ENCODE measurements at regions not wholly inside any gene's neighbourhood (a gene's known extent, or its start where the extent isn't known, plus 50 kb on each side); places are given as distances from the start of the nearest gene placed in this dataset.

GRCh38 chr9:113701774-113702755, 174.0 kb upstream of the ZNF618 start:
- peaks cover 9 to 13% of the 10 kb centered on the region in 2 donors for H3K27me3 Mint-ChIP-seq
- ChIA-PET POLR2A (ENCODE audit: partially characterized antibody) (no interaction called here), CTCF (ENCODE audit: partially characterized antibody) (no interaction called here)
- H3K4me3 Mint-ChIP-seq = no peak overlapping the region
- peaks cover 0 to 3% of the 10 kb centered on the region in 2 donors for H3K36me3 Mint-ChIP-seq
- Histone ChIP-seq H3K27me3 (ENCODE audit: insufficient read depth, low read length) (no peaks in the 10 kb centered on the region), H3K4me3 (ENCODE audit: low read length in 2 of 2) (no peak overlapping the region), H3K9me3 (ENCODE audit: control insufficient read depth in 1 of 2, low read length in 2 of 2) (no peaks in the 10 kb centered on the region), H3K4me1 (ENCODE audit: insufficient read depth, low read length) (no peaks in the 10 kb centered on the region), H3K27ac (ENCODE audit: low read depth, low read length) (no peak overlapping the region), H3K36me3 (ENCODE audit: insufficient read depth, low read length) (no peaks in the 10 kb centered on the region)
- peaks cover 0 to 6% (median 0%) of the 10 kb centered on the region in 4 donors for H3K4me1 Mint-ChIP-seq
- peaks cover 0 to 14% (median 0%) of the 10 kb centered on the region in 8 donors for H3K9me3 Mint-ChIP-seq
- H3K27ac Mint-ChIP-seq = no peak overlapping the region
- intact Hi-C loops (cut with micrococcal nuclease) = no loop called here
- no peak for DNase-seq

GRCh38 chr9:113705306-113705927, 170.7 kb upstream of the ZNF618 start:
- ChIA-PET CTCF (ENCODE audit: partially characterized antibody) (no interaction called here), POLR2A (ENCODE audit: partially characterized antibody) (interaction anchor here (0.5 kb wide), 1 partner anchor 1190 kb away, joined by 3 read pairs; no protein-coding TSS in a partner anchor)
- no peak for DNase-seq
- Histone ChIP-seq H3K27ac (ENCODE audit: low read depth, low read length) (no peak overlapping the region), H3K27me3 (ENCODE audit: insufficient read depth, low read length) (no peaks in the 10 kb centered on the region), H3K9me3 (ENCODE audit: control insufficient read depth in 1 of 2, low read length in 2 of 2) (no peaks in the 10 kb centered on the region), H3K36me3 (ENCODE audit: insufficient read depth, low read length) (no peaks in the 10 kb centered on the region), H3K4me1 (ENCODE audit: insufficient read depth, low read length) (no peaks in the 10 kb centered on the region), H3K4me3 (ENCODE audit: low read length in 2 of 2) (no peak overlapping the region)
- Mint-ChIP-seq H3K4me1 (no peaks in the 10 kb centered on the region), H3K27ac (no peak overlapping the region), H3K36me3 (no peaks in the 10 kb centered on the region), H3K27me3 (peaks cover 2 to 12% of the 10 kb centered on the region in 2 donors), H3K9me3 (peaks cover 0 to 19% (median 0%) of the 10 kb centered on the region in 8 donors), H3K4me3 (no peak overlapping the region)
- intact Hi-C loops (cut with micrococcal nuclease) = no loop called here

GRCh38 chr9:113705928-113706519, 170.1 kb upstream of the ZNF618 start:
- Histone ChIP-seq H3K4me1 (ENCODE audit: insufficient read depth, low read length) (no peaks in the 10 kb centered on the region), H3K4me3 (ENCODE audit: low read length in 2 of 2) (no peak overlapping the region), H3K27ac (ENCODE audit: low read depth, low read length) (no peak overlapping the region), H3K27me3 (ENCODE audit: insufficient read depth, low read length) (no peaks in the 10 kb centered on the region), H3K36me3 (ENCODE audit: insufficient read depth, low read length) (no peaks in the 10 kb centered on the region), H3K9me3 (ENCODE audit: control insufficient read depth in 1 of 2, low read length in 2 of 2) (no peaks in the 10 kb centered on the region)
- Mint-ChIP-seq H3K4me3 (no peak overlapping the region), H3K9me3 (peaks cover 0 to 14% (median 0%) of the 10 kb centered on the region in 8 donors), H3K27ac (no peak overlapping the region), H3K36me3 (no peaks in the 10 kb centered on the region), H3K4me1 (no peaks in the 10 kb centered on the region), H3K27me3 (peaks cover 2 to 9% of the 10 kb centered on the region in 2 donors)
- ChIA-PET POLR2A (ENCODE audit: partially characterized antibody) (interaction anchor here (0.5 kb wide), 1 partner anchor 1190 kb away, joined by 3 read pairs; no protein-coding TSS in a partner anchor), CTCF (ENCODE audit: partially characterized antibody) (no interaction called here)
- no peak for DNase-seq
- intact Hi-C loops (cut with micrococcal nuclease) = no loop called here

GRCh38 chr9:113707953-113708695, 168.0 kb upstream of the ZNF618 start:
- CTCF ChIA-PET (ENCODE audit: partially characterized antibody) = no interaction called here

GRCh38 chr9:113708821-113709713, 167.0 kb upstream of the ZNF618 start:
- peaks cover 5 to 11% of the 10 kb centered on the region in 2 donors for H3K27me3 Mint-ChIP-seq
- no peaks in the 10 kb centered on the region for H3K27me3 ChIP-seq (ENCODE audit: insufficient read depth, low read length)
- H3K36me3 ChIP-seq (ENCODE audit: insufficient read depth, low read length) = no peaks in the 10 kb centered on the region
- H3K4me3 ChIP-seq (ENCODE audit: low read length in 2 of 2) = no peak overlapping the region
- no peak overlapping the region for H3K4me3 Mint-ChIP-seq
- H3K4me1 Mint-ChIP-seq = peaks cover 0 to 2% (median 0%) of the 10 kb centered on the region in 4 donors
- peaks cover 0 to 14% (median 2%) of the 10 kb centered on the region in 8 donors for H3K9me3 Mint-ChIP-seq
- H3K4me1 ChIP-seq (ENCODE audit: insufficient read depth, low read length) = no peaks in the 10 kb centered on the region
- POLR2A ChIA-PET (ENCODE audit: partially characterized antibody) = no interaction called here
- H3K36me3 Mint-ChIP-seq = no peaks in the 10 kb centered on the region
- DNase-seq = no peak
- H3K27ac ChIP-seq (ENCODE audit: low read depth, low read length) = no peak overlapping the region
- intact Hi-C loops (cut with micrococcal nuclease) = no loop called here
- H3K27ac Mint-ChIP-seq = no peak overlapping the region
- H3K9me3 ChIP-seq (ENCODE audit: control insufficient read depth in 1 of 2, low read length in 2 of 2) = no peaks in the 10 kb centered on the region
- CTCF ChIA-PET (ENCODE audit: partially characterized antibody) = no interaction called here

More at GRCh38 chr9:113707953-113708695, 168.0 kb upstream of the ZNF618 start:
- intact Hi-C loops (cut with micrococcal nuclease) = no loop called here
- H3K36me3 Mint-ChIP-seq = no peaks in the 10 kb centered on the region
- H3K27me3 ChIP-seq (ENCODE audit: insufficient read depth, low read length) = no peaks in the 10 kb centered on the region
- no peaks in the 10 kb centered on the region for H3K4me1 ChIP-seq (ENCODE audit: insufficient read depth, low read length)
- peaks cover 0 to 14% (median under 1%) of the 10 kb centered on the region in 8 donors for H3K9me3 Mint-ChIP-seq
- H3K4me3 Mint-ChIP-seq = no peak overlapping the region
- H3K27me3 Mint-ChIP-seq = peaks cover 2 to 11% of the 10 kb centered on the region in 2 donors
- H3K27ac ChIP-seq (ENCODE audit: low read depth, low read length) = no peak overlapping the region
- no peak overlapping the region for H3K27ac Mint-ChIP-seq
- POLR2A ChIA-PET (ENCODE audit: partially characterized antibody) = no interaction called here
- no peak for DNase-seq
- H3K4me1 Mint-ChIP-seq = peaks cover 0 to 2% (median 0%) of the 10 kb centered on the region in 4 donors
- H3K4me3 ChIP-seq (ENCODE audit: low read length in 2 of 2) = no peak overlapping the region
- no peaks in the 10 kb centered on the region for H3K9me3 ChIP-seq (ENCODE audit: control insufficient read depth in 1 of 2, low read length in 2 of 2)
- H3K36me3 ChIP-seq (ENCODE audit: insufficient read depth, low read length) = no peaks in the 10 kb centered on the region

- H3K27ac ChIP-seq (ENCODE audit: low read depth, low read length) = no peak overlapping the region
- Mint-ChIP-seq H3K4me1 (peaks cover 0 to 2% (median 0%) of the 10 kb centered on the region in 4 donors), H3K27me3 (peaks cover 5 to 11% of the 10 kb centered on the region in 2 donors), H3K27ac (no peak overlapping the region), H3K9me3 (peaks cover 0 to 19% (median 6%) of the 10 kb centered on the region in 8 donors), H3K4me3 (no peak overlapping the region), H3K36me3 (no peaks in the 10 kb centered on the region)
- H3K4me3 ChIP-seq (ENCODE audit: low read length in 2 of 2) = no peak overlapping the region
- CTCF ChIA-PET (ENCODE audit: partially characterized antibody) = no interaction called here
- no peaks in the 10 kb centered on the region for H3K4me1 ChIP-seq (ENCODE audit: insufficient read depth, low read length)
- H3K9me3 ChIP-seq (ENCODE audit: control insufficient read depth in 1 of 2, low read length in 2 of 2) = no peaks in the 10 kb centered on the region
- POLR2A ChIA-PET (ENCODE audit: partially characterized antibody) = no interaction called here
- H3K27me3 ChIP-seq (ENCODE audit: insufficient read depth, low read length) = no peaks in the 10 kb centered on the region
- intact Hi-C loops (cut with micrococcal nuclease) = no loop called here
- H3K36me3 ChIP-seq (ENCODE audit: insufficient read depth, low read length) = no peaks in the 10 kb centered on the region
- no peak for DNase-seq
These were observed 166.4 kb upstream of the ZNF618 start for GRCh38 chr9:113709721-113710120.
